Smooth muscle cell (in vitro differentiated cells): ENCODE measurements at regions not wholly inside any gene's neighbourhood (a gene's known extent, or its start where the extent isn't known, plus 50 kb on each side); places are given as distances from the start of the nearest gene placed in this dataset.

ENCODE experiments used
- DNase-seq: peaks from one replicate; lab custom pipeline; 2025; ENCODE audit not compliant: unreplicated experiment; lab: John Stamatoyannopoulos, UW
- H2AFZ ChIP-seq: fragments of 200-600 bp; sonication (generic); 2 replicates; pipeline ENCODE4 v1.6.0; 2016; ENCODE audit warnings: antibody characterized with exemption, low read depth, mild to moderate bottlenecking
- H3F3A ChIP-seq: fragments of 200-600 bp; sonication (generic); 2 replicates; pipeline ENCODE4 v1.6.0; 2017; ENCODE audit warnings: antibody characterized with exemption, low read depth
- H3K27ac ChIP-seq: fragments of 200-600 bp; sonication (generic); 2 replicates; pipeline ENCODE4 v1.5.1; 2016; ENCODE audit warnings: low read depth, mild to moderate bottlenecking
- H3K27me3 ChIP-seq: fragments of 200-600 bp; sonication (generic); 2 replicates; pipeline ENCODE4 v1.6.1; 2016; ENCODE audit warnings: low read depth, mild to moderate bottlenecking
- H3K36me3 ChIP-seq: fragments of 200-600 bp; sonication (generic); 2 replicates; pipeline ENCODE4 v1.5.1; 2016; ENCODE audit warnings: low read depth
- H3K4me1 ChIP-seq: fragments of 200-600 bp; sonication (generic); 2 replicates; pipeline ENCODE4 v1.5.1; 2016; ENCODE audit warnings: low read depth
- H3K4me2 ChIP-seq: fragments of 200-600 bp; sonication (generic); 2 replicates; pipeline ENCODE4 v1.6.0; 2016; ENCODE audit warnings: mild to moderate bottlenecking
- H3K4me3 ChIP-seq: fragments of 200-600 bp; sonication (generic); 2 replicates; pipeline ENCODE4 v1.5.1; 2016; ENCODE audit warnings: mild to moderate bottlenecking
- H3K79me2 ChIP-seq: fragments of 200-600 bp; sonication (generic); 2 replicates; pipeline ENCODE4 v1.6.0; 2016; ENCODE audit warnings: low read depth, mild to moderate bottlenecking
- H3K9ac ChIP-seq: fragments of 200-600 bp; sonication (generic); 2 replicates; pipeline ENCODE4 v1.6.0; 2016; ENCODE audit warnings: low read depth
- H3K9me3 ChIP-seq: fragments of 200-600 bp; sonication (generic); replicated peaks from 2 replicates; pipeline ENCODE4 v1.5.1; 2016; ENCODE audit warnings: low read depth
- H4K20me1 ChIP-seq: fragments of 200-600 bp; sonication (generic); 2 replicates; pipeline ENCODE4 v1.6.0; 2016; ENCODE audit warnings: low read depth
- WGBS: methylation state at CpG from one replicate; pipeline ENCODE4 v1.1.7; 2016; ENCODE audit warnings: low lambda C conversion rate; 5-methylcytosine and 5-hydroxymethylcytosine counted together
- TF ChIP-seq, protein P1 (sequence below): fragments of 200-600 bp; sonication (generic); IDR thresholded peaks from 2 replicates; pipeline ENCODE4 v1.5.1; 2017; ENCODE audit warnings: borderline replicate concordance, mild to moderate bottlenecking, antibody characterized with exemption; ENCODE audit not compliant: insufficient read depth, poor library complexity, severe bottlenecking

DNA sequence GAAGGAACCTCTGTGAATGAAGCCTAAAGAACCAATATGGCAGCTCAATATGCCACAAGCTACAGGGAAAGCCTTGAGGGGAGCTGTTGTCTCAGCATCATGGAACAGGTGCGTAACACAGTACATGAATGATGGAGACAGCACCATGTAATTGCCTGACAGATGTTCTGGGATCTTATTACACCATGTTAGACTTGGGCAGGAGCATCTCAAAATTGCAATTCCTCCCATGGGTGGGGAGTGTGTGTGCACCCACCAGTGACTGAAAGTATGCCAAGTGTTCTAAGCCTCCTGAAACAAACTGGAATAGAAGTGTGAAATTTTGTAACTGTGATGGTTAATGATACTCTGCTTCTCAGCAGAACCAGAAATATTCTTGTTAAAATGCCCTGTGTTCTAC lies 151.0 kb upstream of the SRRM4 start:
- DNase-seq: no peak
- H3K79me2 ChIP-seq: no peaks in the 10 kb centered on the region
- no peak overlapping the region for H3K4me3 ChIP-seq
- no peak overlapping the region for H3K27ac ChIP-seq
- no peaks in the 10 kb centered on the region for H4K20me1 ChIP-seq
- H3K4me1 ChIP-seq: no peaks in the 10 kb centered on the region
- no peak overlapping the region for H3K9ac ChIP-seq
- no peaks in the 10 kb centered on the region for H3F3A ChIP-seq
- TF ChIP-seq, protein P1, sequence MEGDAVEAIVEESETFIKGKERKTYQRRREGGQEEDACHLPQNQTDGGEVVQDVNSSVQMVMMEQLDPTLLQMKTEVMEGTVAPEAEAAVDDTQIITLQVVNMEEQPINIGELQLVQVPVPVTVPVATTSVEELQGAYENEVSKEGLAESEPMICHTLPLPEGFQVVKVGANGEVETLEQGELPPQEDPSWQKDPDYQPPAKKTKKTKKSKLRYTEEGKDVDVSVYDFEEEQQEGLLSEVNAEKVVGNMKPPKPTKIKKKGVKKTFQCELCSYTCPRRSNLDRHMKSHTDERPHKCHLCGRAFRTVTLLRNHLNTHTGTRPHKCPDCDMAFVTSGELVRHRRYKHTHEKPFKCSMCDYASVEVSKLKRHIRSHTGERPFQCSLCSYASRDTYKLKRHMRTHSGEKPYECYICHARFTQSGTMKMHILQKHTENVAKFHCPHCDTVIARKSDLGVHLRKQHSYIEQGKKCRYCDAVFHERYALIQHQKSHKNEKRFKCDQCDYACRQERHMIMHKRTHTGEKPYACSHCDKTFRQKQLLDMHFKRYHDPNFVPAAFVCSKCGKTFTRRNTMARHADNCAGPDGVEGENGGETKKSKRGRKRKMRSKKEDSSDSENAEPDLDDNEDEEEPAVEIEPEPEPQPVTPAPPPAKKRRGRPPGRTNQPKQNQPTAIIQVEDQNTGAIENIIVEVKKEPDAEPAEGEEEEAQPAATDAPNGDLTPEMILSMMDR: no peak
- no peaks in the 10 kb centered on the region for H3K9me3 ChIP-seq
- no peaks in the 10 kb centered on the region for H3K36me3 ChIP-seq
- H3K27me3 ChIP-seq: no peaks in the 10 kb centered on the region
- H3K4me2 ChIP-seq: no peak overlapping the region
- 91% methylated on average over 1 of the region's 1 CpG for whole genome bisulfite sequencing
- H2AFZ ChIP-seq: no peak overlapping the region

GRCh38 chr12:118835926-118836325 lies 145.4 kb upstream of the SRRM4 start:
- WGBS: 100% methylated on average over 1 of the region's 1 CpG
- DNase-seq: no peak
- H3K36me3 ChIP-seq: no peaks in the 10 kb centered on the region
- H3K27me3 ChIP-seq: no peaks in the 10 kb centered on the region
- no peak overlapping the region for H3K4me2 ChIP-seq
- H3K79me2 ChIP-seq: no peaks in the 10 kb centered on the region
- H3K4me1 ChIP-seq: no peaks in the 10 kb centered on the region
- H3F3A ChIP-seq: no peaks in the 10 kb centered on the region
- TF ChIP-seq, protein P1: no peak
- H3K4me3 ChIP-seq: no peak overlapping the region
- no peaks in the 10 kb centered on the region for H3K9me3 ChIP-seq
- no peaks in the 10 kb centered on the region for H4K20me1 ChIP-seq
- H3K9ac ChIP-seq: no peak overlapping the region
- H3K27ac ChIP-seq: no peak overlapping the region
- no peak overlapping the region for H2AFZ ChIP-seq

DNA sequence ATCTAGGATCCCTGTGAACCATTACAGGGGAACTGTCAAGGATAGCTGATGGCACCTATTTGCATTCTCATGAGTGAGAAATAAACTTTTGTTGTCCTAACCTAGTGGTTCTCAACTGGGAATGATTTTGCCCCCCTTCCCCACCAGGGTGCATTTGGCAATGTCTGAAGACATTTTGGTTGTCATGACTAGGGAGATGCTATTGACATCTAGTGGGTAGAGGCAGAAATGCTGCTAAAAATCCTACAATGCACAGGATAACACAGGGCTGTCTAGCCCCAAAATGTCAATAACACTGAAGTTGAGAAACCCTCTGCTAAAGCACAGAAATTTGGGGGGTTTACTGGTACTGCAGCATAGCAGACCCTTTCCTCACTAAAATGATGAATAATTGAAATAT lies 140.9 kb upstream of the SRRM4 start:
- H3F3A ChIP-seq: no peaks in the 10 kb centered on the region
- no peak overlapping the region for H3K9ac ChIP-seq

DNA sequence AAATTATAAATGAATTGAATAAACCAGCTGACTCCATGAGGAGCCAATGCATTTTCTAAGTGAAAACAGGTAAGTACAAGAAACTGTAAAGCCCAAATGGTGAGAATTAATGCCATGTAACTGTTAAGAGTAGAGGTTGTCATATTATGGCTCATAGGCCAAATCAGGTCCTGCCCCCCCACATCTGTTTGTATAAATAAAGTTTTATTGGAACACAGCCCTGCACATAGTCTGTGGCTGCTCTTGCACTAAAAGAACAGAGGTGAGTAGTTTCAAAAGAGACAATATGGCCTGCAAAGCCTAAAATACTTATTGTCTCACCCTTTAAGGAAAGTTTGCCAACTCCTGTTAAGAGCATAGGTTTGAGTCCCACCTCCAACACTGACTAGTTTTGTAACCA lies 140.5 kb upstream of the SRRM4 start:
- H3K4me2 ChIP-seq: no peak overlapping the region
- no peak overlapping the region for H3K4me3 ChIP-seq
- H3F3A ChIP-seq: no peaks in the 10 kb centered on the region
- no peak overlapping the region for H2AFZ ChIP-seq
- no peak overlapping the region for H3K27ac ChIP-seq
- H3K27me3 ChIP-seq: no peaks in the 10 kb centered on the region
- no peaks in the 10 kb centered on the region for H3K36me3 ChIP-seq
- no peaks in the 10 kb centered on the region for H4K20me1 ChIP-seq
- no peak for DNase-seq
- H3K4me1 ChIP-seq: no peaks in the 10 kb centered on the region
- TF ChIP-seq, protein P1: no peak
- H3K9ac ChIP-seq: no peak overlapping the region
- H3K79me2 ChIP-seq: no peaks in the 10 kb centered on the region
- H3K9me3 ChIP-seq: no peaks in the 10 kb centered on the region

More for the DNA sequence above, 140.9 kb upstream of the SRRM4 start:
- H3K4me2 ChIP-seq: no peak overlapping the region
- TF ChIP-seq, protein P1: no peak
- no peak for DNase-seq
- no peaks in the 10 kb centered on the region for H3K27me3 ChIP-seq
- H3K4me1 ChIP-seq: no peaks in the 10 kb centered on the region
- H3K27ac ChIP-seq: no peak overlapping the region
- no peaks in the 10 kb centered on the region for H3K9me3 ChIP-seq
- H2AFZ ChIP-seq: no peak overlapping the region
- no peaks in the 10 kb centered on the region for H4K20me1 ChIP-seq
- H3K36me3 ChIP-seq: no peaks in the 10 kb centered on the region
- H3K4me3 ChIP-seq: no peak overlapping the region
- no peaks in the 10 kb centered on the region for H3K79me2 ChIP-seq
